HG03460 (cell line): ENCODE measurements at regions not wholly inside any gene's neighbourhood (a gene's known extent, or its start where the extent isn't known, plus 50 kb on each side); places are given as distances from the start of the nearest gene placed in this dataset.

ENCODE experiments used
- ATAC-seq: cut with Tn5 transposase; IDR thresholded peaks from one replicate; pipeline ENCODE4 v1.9.1; 2021; ENCODE audit not compliant: unreplicated experiment

DNA sequence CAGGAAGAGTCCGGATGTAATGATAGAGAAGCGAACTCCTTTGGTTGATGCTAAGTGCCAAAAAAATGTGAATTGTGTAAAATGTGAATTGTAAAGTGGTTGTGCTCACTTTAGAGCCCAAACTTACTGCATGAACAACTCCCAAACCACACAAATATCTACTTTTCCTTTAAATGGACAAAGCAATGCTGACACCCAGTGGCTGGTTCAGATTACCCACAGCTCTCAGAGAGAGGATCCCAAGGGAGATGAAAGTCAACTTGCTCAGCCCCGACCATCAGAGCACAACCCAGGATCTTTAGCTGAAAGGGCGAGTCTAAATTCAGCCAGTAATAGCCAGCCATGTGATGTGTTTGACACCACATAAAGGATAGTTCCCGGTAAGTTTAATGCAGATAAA is 133.7 kb downstream of the NMUR2 start:
- ATAC-seq: no peak

GRCh38 chr5:152270096-152270495 is 135.0 kb downstream of the NMUR2 start:
- no peak for ATAC-seq

DNA sequence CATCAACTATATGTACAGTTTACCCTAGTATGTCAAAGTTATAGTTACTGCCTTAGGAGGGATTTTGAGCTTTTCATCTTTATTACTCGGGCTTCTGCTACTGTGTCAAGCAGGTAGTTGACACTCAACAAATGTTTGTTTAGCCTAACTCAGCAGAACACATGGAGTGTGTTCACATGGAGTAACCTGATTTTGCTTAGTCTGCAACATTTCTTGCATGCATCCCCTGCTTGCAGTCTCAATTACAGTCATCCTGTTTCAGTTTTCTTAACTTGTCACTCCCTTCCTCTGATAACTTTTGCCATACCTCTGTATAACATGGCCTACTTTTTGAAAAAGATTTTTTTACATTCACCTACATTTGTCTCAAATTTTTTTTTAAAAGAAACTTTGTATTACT is 135.5 kb downstream of the NMUR2 start:
- ATAC-seq: no peak

DNA sequence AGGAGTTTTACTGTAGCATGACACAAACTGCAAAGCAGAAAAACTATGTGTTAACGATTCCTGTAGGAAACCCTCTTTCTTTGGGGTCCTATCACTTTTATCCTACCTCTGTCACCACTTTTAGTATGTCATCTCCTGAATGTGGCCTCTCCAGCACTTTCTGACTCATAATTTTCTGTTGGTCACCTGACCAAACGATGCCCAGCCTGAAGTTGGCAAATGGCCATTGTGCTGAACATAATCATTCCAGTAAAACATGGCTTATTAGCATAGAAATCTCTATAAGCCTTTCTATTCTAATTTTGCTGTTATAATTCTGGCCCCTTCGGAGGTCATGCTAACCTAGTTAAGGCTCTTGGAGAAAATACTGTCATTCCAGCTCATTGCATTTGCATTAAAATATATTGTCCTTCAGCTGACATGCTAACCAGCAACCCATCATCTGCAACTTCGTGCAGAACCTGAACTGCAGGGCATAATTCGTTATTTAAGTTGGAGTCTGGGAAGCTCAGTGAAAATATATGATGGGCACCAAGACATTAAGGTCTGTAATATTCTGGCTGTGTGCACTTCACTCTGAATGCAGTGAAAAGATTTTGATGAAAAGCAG is 140.3 kb downstream of the NMUR2 start:
- no peak for ATAC-seq

DNA sequence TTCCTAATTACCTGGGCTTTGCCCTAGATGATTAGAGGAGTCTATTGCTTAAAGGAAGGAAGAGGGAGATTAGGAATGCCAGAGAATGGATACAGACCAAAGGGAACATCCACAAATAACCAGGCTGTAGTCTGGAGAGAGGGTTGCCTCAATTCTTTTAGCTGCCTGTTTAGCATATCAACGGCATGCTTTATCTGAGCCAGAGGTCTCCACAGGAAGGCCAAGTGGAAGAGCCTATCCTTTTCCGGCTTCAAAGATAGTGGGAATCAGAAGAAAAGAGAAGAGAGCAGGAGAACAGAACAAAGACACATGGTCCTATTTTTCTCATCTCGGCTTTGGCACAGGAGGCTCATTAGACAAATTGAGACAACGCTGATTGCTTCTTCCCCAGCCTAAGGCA is 142.4 kb downstream of the NMUR2 start:
- no peak for ATAC-seq

GRCh38 chr5:152260940-152261339 is 144.1 kb downstream of the NMUR2 start:
- ATAC-seq: no peak

DNA sequence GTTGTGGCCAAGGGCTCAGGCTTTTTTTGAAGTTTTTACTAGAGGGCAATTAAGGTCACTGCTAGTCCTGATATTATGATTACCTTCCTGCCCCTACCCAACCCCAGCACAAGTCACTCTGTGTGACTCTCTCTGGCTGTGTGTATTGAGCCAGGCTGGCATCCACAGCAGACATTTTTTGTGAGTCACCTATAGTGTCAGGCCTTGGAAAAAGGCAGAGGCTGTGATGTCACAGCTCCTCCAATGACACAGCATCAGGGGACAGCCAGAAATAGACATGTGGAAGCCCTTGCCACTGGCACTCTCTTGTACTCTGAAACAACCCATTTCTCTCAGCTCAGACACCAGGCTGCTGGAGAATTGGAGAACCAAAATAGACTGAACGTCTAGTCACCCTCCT is 145.4 kb downstream of the NMUR2 start:
- ATAC-seq: no peak

GRCh38 chr5:152256580-152256979 is 148.5 kb downstream of the NMUR2 start:
- no peak for ATAC-seq

DNA sequence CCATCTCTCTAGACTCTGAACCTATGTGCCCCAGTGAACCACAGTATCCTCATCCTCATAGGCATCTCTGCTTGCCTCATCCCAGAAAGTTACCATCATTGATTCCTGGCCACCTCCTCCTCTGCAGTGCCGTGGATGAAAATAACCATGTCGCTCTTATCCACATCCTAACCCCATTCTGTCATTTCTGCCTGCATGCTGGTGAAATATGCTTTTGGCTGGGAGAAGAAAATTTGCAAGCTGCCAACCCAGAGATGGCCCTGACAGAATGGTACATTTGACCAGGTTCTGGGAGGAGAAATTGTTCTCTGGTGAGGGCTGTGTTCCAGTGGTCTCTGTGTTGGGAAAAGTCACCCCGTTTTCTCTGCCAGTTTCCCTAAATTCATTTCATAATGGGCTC is 149.7 kb downstream of the NMUR2 start:
- ATAC-seq: no peak

DNA sequence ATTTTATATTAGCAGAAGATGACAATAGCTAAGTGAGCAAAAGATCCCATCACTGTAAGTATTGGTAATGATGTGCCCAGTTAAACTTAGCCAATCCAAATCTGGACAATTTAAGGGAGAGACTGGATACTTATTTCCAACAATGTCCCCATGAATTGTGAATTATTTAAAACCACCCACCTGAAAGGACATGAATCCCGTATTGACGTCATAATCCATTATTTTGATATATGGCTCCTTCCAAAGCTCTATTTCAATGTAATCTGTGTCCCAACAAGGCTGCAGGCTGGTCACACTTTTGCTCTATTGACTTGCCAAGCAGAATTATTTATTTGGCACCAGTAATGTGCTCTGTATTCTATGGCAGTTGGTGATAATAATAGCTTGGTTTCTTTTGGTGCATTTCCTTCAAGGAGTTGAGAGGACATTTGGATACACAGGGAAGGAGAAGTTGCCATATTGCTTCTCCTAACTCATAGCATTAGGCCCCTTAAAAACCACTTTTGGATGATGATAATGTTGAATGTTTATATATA is 157.2 kb downstream of the NMUR2 start:
- ATAC-seq: no peak

- no peak for ATAC-seq
These were observed 158.7 kb downstream of the NMUR2 start for GRCh38 chr5:152246401-152246800.

DNA sequence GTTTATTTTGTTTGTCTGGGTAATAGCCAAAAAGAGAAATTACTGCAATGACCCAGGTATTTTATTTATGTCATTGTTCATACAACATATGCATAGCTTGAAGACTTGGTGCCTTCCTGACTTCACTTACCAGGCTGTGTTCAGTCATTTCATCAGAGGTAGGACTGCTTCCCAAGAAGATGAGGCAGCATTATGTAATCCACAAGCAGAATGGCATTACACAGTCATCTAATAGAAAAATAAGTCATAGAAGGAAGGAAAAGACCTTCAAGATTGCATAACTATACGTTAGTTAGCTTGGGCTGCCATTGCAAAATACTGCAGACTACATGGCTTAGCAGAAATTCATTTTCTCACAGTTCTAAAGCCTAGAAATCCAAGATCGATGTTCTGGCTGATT is 167.5 kb downstream of the NMUR2 start:
- ATAC-seq: no peak

GRCh38 chr5:152226191-152226590 is 178.9 kb downstream of the NMUR2 start:
- no peak for ATAC-seq

DNA sequence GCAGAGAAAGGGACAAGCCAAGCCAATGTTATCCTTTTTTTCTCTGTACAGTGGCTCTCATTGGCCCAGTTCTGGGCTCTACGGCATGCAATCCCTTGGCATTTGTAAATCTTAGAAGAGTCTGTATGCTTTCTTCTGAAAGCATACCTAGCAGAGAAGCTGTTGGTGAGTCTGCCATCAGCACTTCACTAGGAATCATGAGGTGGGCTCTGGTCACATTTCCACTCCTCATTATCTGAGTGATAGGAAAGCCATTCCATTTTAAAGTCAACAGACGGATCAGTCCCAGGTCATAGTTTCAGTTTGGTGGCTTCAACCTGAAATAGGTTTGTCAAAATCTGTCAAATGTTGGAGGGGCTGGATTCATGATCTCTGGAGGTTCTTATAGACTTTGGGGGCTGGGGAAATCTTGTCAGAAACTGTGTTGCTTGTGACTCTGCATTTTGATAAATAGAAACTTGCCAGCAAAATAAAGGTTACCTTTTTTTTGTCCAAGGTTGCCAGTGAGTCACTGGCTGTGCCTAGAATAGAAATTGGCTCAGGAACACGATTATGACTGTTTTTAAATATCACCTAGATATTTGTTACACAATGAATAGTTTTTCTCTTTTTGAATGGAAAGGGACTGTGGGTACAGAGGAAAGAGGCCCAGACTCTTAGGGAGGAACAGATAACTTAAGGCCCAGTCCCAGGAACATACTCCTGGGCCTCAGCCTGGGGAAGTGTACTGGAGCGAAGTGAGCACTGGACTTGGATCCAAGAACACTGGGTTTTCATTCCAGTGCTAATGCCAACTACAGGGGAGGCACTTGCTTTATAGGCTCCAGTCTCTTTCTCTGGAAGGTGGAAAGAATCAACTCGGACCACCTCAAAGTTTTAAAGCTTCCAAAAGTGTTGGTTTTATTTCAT is 183.1 kb downstream of the NMUR2 start:
- no peak for ATAC-seq

GRCh38 chr5:152218694-152219093 is 186.4 kb downstream of the NMUR2 start:
- ATAC-seq: no peak

DNA sequence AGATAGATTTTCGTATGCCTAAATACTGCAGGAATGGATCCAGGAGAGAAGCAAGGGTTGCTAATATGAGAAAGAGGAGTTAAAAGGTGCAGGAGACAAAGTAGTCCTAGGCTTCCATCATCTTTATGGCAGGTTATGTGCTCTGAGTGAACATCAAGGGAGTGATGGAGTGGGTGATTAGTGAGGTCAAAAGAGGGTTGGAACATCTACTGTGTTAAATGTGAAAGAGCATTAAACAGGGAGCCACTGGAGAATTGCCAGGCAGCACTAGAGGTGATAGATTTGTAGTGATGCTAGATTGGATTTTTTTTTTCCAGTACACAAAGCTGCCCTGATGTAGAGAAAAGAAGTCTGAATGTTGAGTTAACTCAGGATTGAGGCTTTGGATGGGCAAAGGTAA is 199.3 kb downstream of the NMUR2 start:
- ATAC-seq: no peak

- ATAC-seq: no peak
These were observed 202.8 kb downstream of the NMUR2 start for GRCh38 chr5:152202321-152202720.

DNA sequence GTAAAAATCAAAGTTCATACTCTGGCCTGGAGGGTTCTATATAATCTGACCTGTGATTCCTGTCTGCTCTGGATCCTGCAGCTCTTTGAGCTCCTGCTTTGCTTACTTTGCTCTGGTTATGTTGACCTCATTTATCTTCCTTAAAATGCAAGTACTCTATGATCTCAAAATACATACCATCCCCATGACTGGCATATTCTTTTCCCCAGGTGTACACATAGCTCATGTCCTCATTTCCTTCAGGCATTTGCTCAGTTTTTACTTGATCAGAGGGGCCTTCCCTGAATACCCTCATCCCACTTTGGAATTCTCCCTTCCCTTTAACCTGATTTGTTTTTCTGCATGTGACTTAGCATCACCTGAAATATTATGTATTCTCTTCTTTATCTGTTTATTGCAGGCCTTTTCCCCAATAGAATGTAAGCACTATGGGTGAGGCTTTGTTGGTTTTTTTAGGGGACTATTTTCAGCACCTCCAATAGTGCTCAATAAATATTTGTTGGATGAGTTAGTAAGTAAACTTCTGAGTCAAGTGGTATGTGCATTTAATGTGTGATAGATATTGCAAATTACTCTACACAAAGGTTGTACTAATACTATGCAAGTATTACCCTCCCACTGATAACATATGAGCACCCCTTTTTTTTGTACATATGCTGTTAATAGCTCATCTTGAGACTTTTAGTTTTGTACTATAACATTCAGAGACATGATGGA is 211.5 kb downstream of the NMUR2 start:
- no peak for ATAC-seq

DNA sequence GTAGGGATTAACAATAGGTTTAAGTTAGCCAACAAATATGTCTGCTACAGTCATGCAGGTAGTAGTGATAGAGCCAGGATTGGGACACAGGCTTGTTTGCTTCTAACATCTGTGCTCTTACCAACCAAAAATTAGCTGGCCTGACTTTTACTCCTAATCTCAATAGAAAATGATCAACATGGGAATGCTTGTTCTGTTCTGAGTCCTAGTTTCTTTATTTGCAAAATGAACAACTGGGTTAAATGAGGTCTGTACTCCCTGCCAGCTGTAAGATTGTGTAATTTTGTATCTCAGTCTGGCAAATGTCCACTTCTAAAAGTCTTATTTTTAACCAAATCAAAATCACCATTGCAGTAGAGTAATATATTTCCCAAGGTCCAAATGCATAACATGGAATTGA is 216.8 kb downstream of the NMUR2 start:
- no peak for ATAC-seq

DNA sequence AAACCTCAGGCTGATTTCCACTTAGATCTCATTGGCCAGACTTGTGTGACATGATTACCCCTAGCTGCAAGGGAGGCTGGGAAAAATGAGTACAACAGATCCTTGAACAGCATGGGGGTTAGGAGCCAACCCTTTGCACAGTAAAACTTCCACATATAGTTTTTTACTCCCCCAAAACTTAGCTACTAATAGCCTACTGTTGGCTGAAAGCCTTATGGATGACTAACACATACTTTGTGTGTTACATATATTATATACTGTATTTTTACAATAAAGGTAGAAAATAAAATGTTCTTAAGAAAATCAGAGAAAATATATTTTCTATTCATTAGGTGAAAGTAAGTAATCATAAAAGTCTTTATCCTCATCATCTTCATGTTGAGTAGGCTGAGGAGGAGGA is 217.4 kb downstream of the NMUR2 start:
- ATAC-seq: no peak

GRCh38 chr5:152185547-152186245 is 219.4 kb downstream of the NMUR2 start:
- ATAC-seq: no peak
